PC-9 (cell line): ENCODE measurements at regions not wholly inside any gene's neighbourhood (a gene's known extent, or its start where the extent isn't known, plus 50 kb on each side); places are given as distances from the start of the nearest gene placed in this dataset.

ENCODE experiments used
- CTCF ChIP-seq: fragments of 200-600 bp; sonication (generic); conservative IDR thresholded peaks from 2 replicates; pipeline ENCODE4 v1.6.1; 2017; ENCODE audit warnings: mixed run types, antibody characterized with exemption, mild to moderate bottlenecking, moderate library complexity
- EZH2 ChIP-seq: fragments of 200-600 bp; sonication (generic); IDR thresholded peaks from 2 replicates; pipeline ENCODE4 v1.8.0; 2017; ENCODE audit warnings: antibody characterized with exemption, low read depth

DNA sequence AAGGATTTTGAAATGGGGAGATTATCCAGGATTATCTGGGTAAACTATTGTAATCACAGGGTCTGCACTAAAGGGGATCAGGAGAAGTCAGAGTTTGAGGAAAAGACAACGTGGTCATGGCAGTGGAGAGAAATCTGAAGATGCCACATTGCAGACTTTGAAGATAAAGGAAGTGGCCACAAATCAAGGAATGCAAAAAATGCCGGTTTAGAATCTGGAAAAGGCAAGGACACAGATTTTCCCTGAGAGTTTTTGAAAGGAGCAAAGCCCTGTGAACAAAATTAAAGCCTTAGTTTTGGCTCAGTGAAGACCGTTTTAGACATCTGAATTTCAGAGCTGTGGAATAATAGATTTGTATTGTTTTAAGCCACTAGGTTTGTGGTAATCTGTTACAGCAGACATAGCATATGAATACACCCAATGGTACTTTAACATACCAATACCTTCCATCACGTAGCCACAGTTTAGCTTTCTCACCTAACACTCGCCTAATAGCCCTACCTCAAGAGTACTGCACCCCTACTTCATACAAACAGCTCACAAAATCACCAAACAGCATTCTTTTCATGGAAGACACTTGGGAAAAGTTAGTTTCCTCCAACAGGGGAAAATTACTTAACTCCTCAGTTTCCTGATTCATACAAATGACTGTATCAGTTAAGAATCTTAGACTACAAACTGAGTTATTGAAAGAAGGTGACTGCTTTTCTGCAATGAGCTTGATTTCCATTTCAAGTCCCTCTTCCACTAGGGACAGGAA is 446.5 kb downstream of the INHBA start:
- no peak for TF ChIP-seq CTCF
- no peak for TF ChIP-seq EZH2
